ENCODE measurements at regions not wholly inside any gene's neighbourhood (a gene's known extent, or its start where the extent isn't known, plus 50 kb on each side); places are given as distances from the start of the nearest gene placed in this dataset.

DNA sequence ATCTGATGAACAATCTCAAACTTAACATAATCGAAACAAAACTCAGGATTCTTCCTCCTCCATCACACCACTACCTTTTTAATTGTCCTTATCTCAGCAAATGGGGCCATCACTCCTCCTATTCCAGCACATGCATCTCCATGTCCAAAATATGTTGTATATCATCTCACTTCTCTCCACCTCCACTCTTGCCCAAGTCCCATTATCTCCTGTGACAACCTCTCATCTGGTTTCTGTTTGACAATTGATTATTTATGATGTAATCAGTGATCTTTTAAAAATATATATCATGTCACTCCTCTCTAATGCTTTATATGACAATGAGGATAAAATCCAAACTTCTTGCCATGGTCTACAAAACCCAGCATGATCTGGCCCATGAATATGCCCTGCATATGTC lies 200.8 kb upstream of the HMGA2 start:
- no peaks in the 10 kb centered on the region for H3K36me3 ChIP-seq (ENCODE audit: control insufficient read depth in 2 of 2, insufficient read depth in 2 of 2, low read length in 1 of 2)
- H3K27me3 ChIP-seq (ENCODE audit: control insufficient read depth in 2 of 2, insufficient read depth in 1 of 2, low read length in 1 of 2): no peaks in the 10 kb centered on the region
- H3K9me3 ChIP-seq (ENCODE audit: control insufficient read depth in 2 of 2, insufficient read depth in 1 of 2, low read length in 1 of 2): no peaks in the 10 kb centered on the region
- H3K4me3 ChIP-seq (ENCODE audit: low read length in 2 of 2): no peak overlapping the region
- no peaks in the 10 kb centered on the region for H3K4me1 ChIP-seq (ENCODE audit: control insufficient read depth in 2 of 2, insufficient read depth in 2 of 2, low read length in 2 of 2)
- no peak overlapping the region for H3K27ac ChIP-seq (ENCODE audit: low read depth in 1 of 2, low read length in 1 of 2)
- DNase-seq (ENCODE audit: low read depth in 6 of 9, low spot score in 9 of 9): no peak
- WGBS: 89% methylated on average over 1 of the region's 1 CpG

GRCh38 chr12:65624554-65625086 lies 199.7 kb upstream of the HMGA2 start:
- no peak overlapping the region for H3K27ac ChIP-seq (ENCODE audit: low read depth in 1 of 2, low read length in 1 of 2)
- H3K4me3 ChIP-seq (ENCODE audit: low read length in 2 of 2): no peak overlapping the region
- no peaks in the 10 kb centered on the region for H3K36me3 ChIP-seq (ENCODE audit: control insufficient read depth in 2 of 2, insufficient read depth in 2 of 2, low read length in 1 of 2)
- WGBS: 82% methylated on average over 4 of the region's 4 CpGs
- no peaks in the 10 kb centered on the region for H3K4me1 ChIP-seq (ENCODE audit: control insufficient read depth in 2 of 2, insufficient read depth in 2 of 2, low read length in 2 of 2)
- H3K9me3 ChIP-seq (ENCODE audit: control insufficient read depth in 2 of 2, insufficient read depth in 1 of 2, low read length in 1 of 2): no peaks in the 10 kb centered on the region
- no peak for DNase-seq (ENCODE audit: low read depth in 6 of 9, low spot score in 9 of 9)
- H3K27me3 ChIP-seq (ENCODE audit: control insufficient read depth in 2 of 2, insufficient read depth in 1 of 2, low read length in 1 of 2): no peaks in the 10 kb centered on the region

DNA sequence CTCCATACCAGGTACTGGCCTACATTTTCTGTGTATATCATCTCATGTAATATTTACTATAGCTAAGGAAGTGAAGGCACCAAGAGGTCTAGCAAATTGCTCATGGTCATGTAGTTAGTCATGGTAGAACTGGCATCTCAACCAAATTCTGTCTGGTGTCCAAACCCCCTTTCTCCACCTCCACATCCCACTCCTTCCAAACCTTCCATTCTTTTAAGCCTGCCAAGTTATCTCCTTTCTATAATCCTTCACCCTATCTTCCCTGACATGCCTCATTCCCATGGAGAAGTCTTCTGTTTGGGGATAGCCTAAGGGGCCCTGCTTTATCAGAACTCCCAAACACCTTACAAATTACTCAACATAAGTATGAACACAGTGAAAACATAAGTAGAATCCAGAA lies 196.2 kb upstream of the HMGA2 start:
- Histone ChIP-seq H3K4me3 (ENCODE audit: low read length in 2 of 2) (no peak overlapping the region), H3K9me3 (ENCODE audit: control insufficient read depth in 2 of 2, insufficient read depth in 1 of 2, low read length in 1 of 2) (no peaks in the 10 kb centered on the region), H3K36me3 (ENCODE audit: control insufficient read depth in 2 of 2, insufficient read depth in 2 of 2, low read length in 1 of 2) (no peaks in the 10 kb centered on the region), H3K27me3 (ENCODE audit: control insufficient read depth in 2 of 2, insufficient read depth in 1 of 2, low read length in 1 of 2) (no peaks in the 10 kb centered on the region), H3K27ac (ENCODE audit: low read depth in 1 of 2, low read length in 1 of 2) (no peak overlapping the region), H3K4me1 (ENCODE audit: control insufficient read depth in 2 of 2, insufficient read depth in 2 of 2, low read length in 2 of 2) (no peaks in the 10 kb centered on the region)
- DNase-seq (ENCODE audit: low read depth in 6 of 9, low spot score in 9 of 9): no peak

- 90% methylated on average over 3 of the region's 3 CpGs for WGBS
- H3K36me3 ChIP-seq (ENCODE audit: control insufficient read depth in 2 of 2, insufficient read depth in 2 of 2, low read length in 1 of 2): no peaks in the 10 kb centered on the region
- H3K9me3 ChIP-seq (ENCODE audit: control insufficient read depth in 2 of 2, insufficient read depth in 1 of 2, low read length in 1 of 2): no peaks in the 10 kb centered on the region
- DNase-seq (ENCODE audit: low read depth in 6 of 9, low spot score in 9 of 9): no peak
- no peaks in the 10 kb centered on the region for H3K4me1 ChIP-seq (ENCODE audit: control insufficient read depth in 2 of 2, insufficient read depth in 2 of 2, low read length in 2 of 2)
- no peak overlapping the region for H3K27ac ChIP-seq (ENCODE audit: low read depth in 1 of 2, low read length in 1 of 2)
- H3K4me3 ChIP-seq (ENCODE audit: low read length in 2 of 2): no peak overlapping the region
- H3K27me3 ChIP-seq (ENCODE audit: control insufficient read depth in 2 of 2, insufficient read depth in 1 of 2, low read length in 1 of 2): no peaks in the 10 kb centered on the region
Observed at GRCh38 chr12:65630555-65630954, 193.7 kb upstream of the HMGA2 start.

GRCh38 chr12:65631621-65632111 lies 192.6 kb upstream of the HMGA2 start:
- H3K27ac ChIP-seq (ENCODE audit: low read depth in 1 of 2, low read length in 1 of 2): no peak overlapping the region
- H3K4me3 ChIP-seq (ENCODE audit: low read length in 2 of 2): no peak overlapping the region
- H3K9me3 ChIP-seq (ENCODE audit: control insufficient read depth in 2 of 2, insufficient read depth in 1 of 2, low read length in 1 of 2): no peaks in the 10 kb centered on the region
- no peaks in the 10 kb centered on the region for H3K27me3 ChIP-seq (ENCODE audit: control insufficient read depth in 2 of 2, insufficient read depth in 1 of 2, low read length in 1 of 2)
- no peaks in the 10 kb centered on the region for H3K36me3 ChIP-seq (ENCODE audit: control insufficient read depth in 2 of 2, insufficient read depth in 2 of 2, low read length in 1 of 2)
- no peak for DNase-seq (ENCODE audit: low read depth in 6 of 9, low spot score in 9 of 9)
- no peaks in the 10 kb centered on the region for H3K4me1 ChIP-seq (ENCODE audit: control insufficient read depth in 2 of 2, insufficient read depth in 2 of 2, low read length in 2 of 2)
- WGBS: 91% methylated on average over 8 of the region's 8 CpGs

DNA sequence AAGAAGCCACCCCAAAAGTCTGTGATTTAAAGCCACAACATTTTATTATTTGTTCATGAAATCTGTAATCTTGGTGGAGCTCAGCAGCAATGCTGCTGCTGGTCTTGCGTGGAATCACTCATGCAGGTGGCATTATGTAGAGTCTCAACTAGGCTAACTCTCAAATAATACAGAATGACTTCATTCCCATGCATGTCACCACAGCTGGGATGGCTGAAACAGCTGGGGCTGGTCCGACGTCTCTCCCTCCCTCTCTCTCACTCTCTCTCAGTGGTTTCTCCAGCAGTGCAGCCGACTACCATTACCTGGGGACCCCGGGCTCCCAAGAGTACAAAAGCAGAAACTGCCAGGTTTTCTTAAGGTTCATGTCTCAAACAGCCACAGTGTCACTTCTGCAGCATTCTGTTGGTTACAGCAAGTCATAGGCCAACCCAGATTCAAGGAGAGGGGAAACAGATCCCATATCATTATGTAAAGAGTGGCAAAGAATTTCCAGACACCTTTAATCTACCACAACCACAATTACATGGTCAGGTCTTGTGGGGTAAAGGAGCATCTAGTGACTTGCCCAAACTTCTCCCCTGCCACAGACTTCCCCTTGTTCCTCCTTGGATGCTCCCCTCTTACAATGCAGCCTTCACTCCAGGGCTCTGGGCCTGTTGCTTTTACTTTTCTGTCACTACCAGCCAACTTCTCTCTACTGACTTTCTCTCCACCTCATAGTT lies 192.0 kb upstream of the HMGA2 start:
- WGBS: 95% methylated on average over 5 of the region's 5 CpGs
- Histone ChIP-seq H3K9me3 (ENCODE audit: control insufficient read depth in 2 of 2, insufficient read depth in 1 of 2, low read length in 1 of 2) (no peaks in the 10 kb centered on the region), H3K4me1 (ENCODE audit: control insufficient read depth in 2 of 2, insufficient read depth in 2 of 2, low read length in 2 of 2) (no peaks in the 10 kb centered on the region), H3K27me3 (ENCODE audit: control insufficient read depth in 2 of 2, insufficient read depth in 1 of 2, low read length in 1 of 2) (no peaks in the 10 kb centered on the region), H3K4me3 (ENCODE audit: low read length in 2 of 2) (no peak overlapping the region), H3K36me3 (ENCODE audit: control insufficient read depth in 2 of 2, insufficient read depth in 2 of 2, low read length in 1 of 2) (no peaks in the 10 kb centered on the region), H3K27ac (ENCODE audit: low read depth in 1 of 2, low read length in 1 of 2) (no peak overlapping the region)
- no peak for DNase-seq (ENCODE audit: low read depth in 6 of 9, low spot score in 9 of 9)

GRCh38 chr12:65634061-65634460 lies 190.2 kb upstream of the HMGA2 start:
- WGBS: 95% methylated on average over 3 of the region's 3 CpGs
- Histone ChIP-seq H3K27ac (ENCODE audit: low read depth in 1 of 2, low read length in 1 of 2) (no peak overlapping the region), H3K9me3 (ENCODE audit: control insufficient read depth in 2 of 2, insufficient read depth in 1 of 2, low read length in 1 of 2) (no peaks in the 10 kb centered on the region), H3K27me3 (ENCODE audit: control insufficient read depth in 2 of 2, insufficient read depth in 1 of 2, low read length in 1 of 2) (no peaks in the 10 kb centered on the region), H3K4me1 (ENCODE audit: control insufficient read depth in 2 of 2, insufficient read depth in 2 of 2, low read length in 2 of 2) (no peaks in the 10 kb centered on the region), H3K4me3 (ENCODE audit: low read length in 2 of 2) (no peak overlapping the region), H3K36me3 (ENCODE audit: control insufficient read depth in 2 of 2, insufficient read depth in 2 of 2, low read length in 1 of 2) (no peaks in the 10 kb centered on the region)
- DNase-seq (ENCODE audit: low read depth in 6 of 9, low spot score in 9 of 9): no peak

DNA sequence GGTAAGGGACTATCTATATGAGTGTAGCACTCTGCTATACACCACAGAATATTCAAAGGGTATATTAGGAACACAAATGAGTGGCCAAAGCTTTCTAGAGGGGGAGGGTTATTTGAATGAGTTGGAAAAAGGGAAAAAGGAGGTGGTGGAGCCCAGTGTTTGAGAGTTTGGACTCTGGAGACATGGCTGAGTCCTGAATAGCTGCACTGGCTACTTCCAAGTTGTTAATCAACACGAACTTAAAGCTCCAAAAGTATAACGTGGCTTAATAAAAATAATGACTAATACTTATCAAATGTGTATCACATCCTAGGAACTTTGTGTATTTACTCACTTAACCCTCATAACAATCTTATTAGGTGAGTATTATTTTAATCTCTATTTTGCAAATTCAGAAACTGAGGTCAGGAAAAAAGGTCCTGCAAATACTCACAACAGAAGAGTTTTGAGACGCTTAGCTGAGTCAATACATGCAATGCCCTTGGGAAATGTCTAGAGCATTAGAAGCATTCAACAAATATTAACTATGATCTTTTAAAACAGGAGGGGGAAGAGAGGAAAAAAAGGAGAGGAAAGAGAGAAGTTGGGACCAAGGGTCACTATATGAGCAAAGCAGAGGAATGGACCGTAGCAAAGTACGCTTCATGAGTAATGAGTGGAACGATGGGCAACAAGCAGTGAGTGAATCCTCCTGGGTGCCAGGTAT lies 189.5 kb upstream of the HMGA2 start:
- no peak overlapping the region for H3K4me3 ChIP-seq (ENCODE audit: low read length in 2 of 2)
- H3K36me3 ChIP-seq (ENCODE audit: control insufficient read depth in 2 of 2, insufficient read depth in 2 of 2, low read length in 1 of 2): no peaks in the 10 kb centered on the region
- H3K9me3 ChIP-seq (ENCODE audit: control insufficient read depth in 2 of 2, insufficient read depth in 1 of 2, low read length in 1 of 2): no peaks in the 10 kb centered on the region
- 95% methylated on average over 6 of the region's 6 CpGs for WGBS
- DNase-seq (ENCODE audit: low read depth in 6 of 9, low spot score in 9 of 9): no peak
- no peaks in the 10 kb centered on the region for H3K27me3 ChIP-seq (ENCODE audit: control insufficient read depth in 2 of 2, insufficient read depth in 1 of 2, low read length in 1 of 2)
- no peak overlapping the region for H3K27ac ChIP-seq (ENCODE audit: low read depth in 1 of 2, low read length in 1 of 2)
- H3K4me1 ChIP-seq (ENCODE audit: control insufficient read depth in 2 of 2, insufficient read depth in 2 of 2, low read length in 2 of 2): no peaks in the 10 kb centered on the region

DNA sequence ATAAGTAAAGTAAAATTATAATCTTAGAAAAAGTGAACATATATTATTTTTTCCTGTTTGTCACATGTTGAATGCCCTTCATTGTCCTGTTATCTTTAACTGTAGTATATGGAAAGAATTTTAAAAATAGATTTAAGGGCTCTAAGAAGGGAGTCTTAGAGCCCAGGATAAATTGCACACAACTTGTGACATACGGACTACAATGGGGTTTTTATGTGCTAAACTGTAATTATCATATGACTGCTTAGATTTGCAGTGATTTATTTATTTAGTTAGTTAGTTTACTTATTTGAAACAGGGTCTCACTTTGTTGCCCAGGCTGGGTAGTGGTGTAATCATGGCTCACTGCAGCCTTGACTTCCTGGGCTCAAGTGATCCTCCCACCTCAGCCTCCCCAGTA lies 187.8 kb upstream of the HMGA2 start:
- WGBS: 98% methylated on average over 1 of the region's 1 CpG
- H3K9me3 ChIP-seq (ENCODE audit: control insufficient read depth in 2 of 2, insufficient read depth in 1 of 2, low read length in 1 of 2): no peaks in the 10 kb centered on the region
- H3K4me1 ChIP-seq (ENCODE audit: control insufficient read depth in 2 of 2, insufficient read depth in 2 of 2, low read length in 2 of 2): no peaks in the 10 kb centered on the region
- no peak for DNase-seq (ENCODE audit: low read depth in 6 of 9, low spot score in 9 of 9)
- no peaks in the 10 kb centered on the region for H3K27me3 ChIP-seq (ENCODE audit: control insufficient read depth in 2 of 2, insufficient read depth in 1 of 2, low read length in 1 of 2)
- H3K27ac ChIP-seq (ENCODE audit: low read depth in 1 of 2, low read length in 1 of 2): no peak overlapping the region
- H3K4me3 ChIP-seq (ENCODE audit: low read length in 2 of 2): no peak overlapping the region
- H3K36me3 ChIP-seq (ENCODE audit: control insufficient read depth in 2 of 2, insufficient read depth in 2 of 2, low read length in 1 of 2): no peaks in the 10 kb centered on the region

Measured in thymus (tissue), 11 donors.